ENCODE measurements at regions not wholly inside any gene's neighbourhood (a gene's known extent, or its start where the extent isn't known, plus 50 kb on each side); places are given as distances from the start of the nearest gene placed in this dataset.

DNA sequence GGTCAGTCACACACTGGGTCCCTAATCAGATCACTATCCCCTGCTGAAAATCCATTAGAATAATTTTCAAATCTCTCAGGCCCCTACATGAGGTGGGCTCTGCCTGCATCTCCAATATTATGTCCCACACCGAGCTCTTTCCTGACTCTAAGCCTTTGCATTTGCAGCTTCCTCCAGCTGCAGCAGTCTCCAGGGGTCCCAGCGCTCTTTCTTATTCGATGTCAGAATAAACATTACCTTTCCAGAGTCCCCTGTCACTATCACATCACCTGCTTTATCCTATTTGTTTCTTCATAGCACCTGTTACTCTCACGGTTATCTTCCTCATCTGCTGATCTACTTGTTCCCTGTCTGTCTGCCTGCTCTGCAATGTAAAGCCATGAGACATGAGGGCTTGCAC is 57.3 kb upstream of the MON1B start:
- DNase-seq (ENCODE audit: low read depth in 2 of 2): no peak

- no peak for DNase-seq (ENCODE audit: low read depth in 2 of 2)
Measured at GRCh38 chr16:77137045-77137444, 53.9 kb upstream of the MON1B start.
